ENCODE measurements at regions not wholly inside any gene's neighbourhood (a gene's known extent, or its start where the extent isn't known, plus 50 kb on each side); places are given as distances from the start of the nearest gene placed in this dataset.

GRCh38 chr13:22422023-22422422, 751.1 kb downstream of the FGF9 start:
- TF ChIP-seq ZNF644 (tag; IDR thresholded peaks at IDR 0.05; ENCODE audit: low read depth) = no peak
- no peak for TF ChIP-seq POLR2A (conservative IDR thresholded peaks at IDR 0.05)
- no peak for TF ChIP-seq ZFP1 (CRISPR knock-in tag; IDR thresholded peaks at IDR 0.05)
- TF ChIP-seq CBX1 (IDR thresholded peaks at IDR 0.05; ENCODE audit: low read depth) = no peak
- no peak for TF ChIP-seq ZNF263 (CRISPR knock-in tag; IDR thresholded peaks at IDR 0.05; ENCODE audit: borderline replicate concordance)
